Nephron (organoid): ENCODE measurements at regions not wholly inside any gene's neighbourhood (a gene's known extent, or its start where the extent isn't known, plus 50 kb on each side); places are given as distances from the start of the nearest gene placed in this dataset.
A peak's percentile ranks its signal among the peaks of the same experiment; 100 is the strongest.
"Not testable (repeated sequence)": the region's sequence is repeated elsewhere in the genome, so short reads cannot be mapped to it uniquely, and the experiment has no call there.

Experiments used
- H3K27ac Mint-ChIP-seq, 3 experiments: 2 replicates each; pipeline ENCODE4 v1.8.0; 2020; ENCODE audit warnings: mixed read lengths in 3 of 3, mild to moderate bottlenecking in 2 of 3, moderate library complexity in 1 of 3
- H3K27me3 Mint-ChIP-seq: 2 replicates; pipeline ENCODE4 v1.8.0; 2021; ENCODE audit warnings: low read depth, mild to moderate bottlenecking, moderate library complexity, mixed read lengths
- H3K36me3 Mint-ChIP-seq: 2 replicates; pipeline ENCODE4 v1.8.0; 2020; ENCODE audit warnings: low read depth, mixed read lengths
- H3K4me1 Mint-ChIP-seq: 2 replicates; pipeline ENCODE4 v1.8.0; 2020; ENCODE audit warnings: mixed read lengths
- H3K4me3 Mint-ChIP-seq, 3 experiments: 2 replicates each; pipeline ENCODE4 v1.8.0; 2020; ENCODE audit warnings: mild to moderate bottlenecking in 3 of 3, mixed read lengths in 3 of 3, moderate library complexity in 2 of 3
- H3K9me3 Mint-ChIP-seq: 2 replicates; pipeline ENCODE4 v1.8.0; 2020; ENCODE audit warnings: mixed read lengths
- TF ChIP-seq, protein P1 (sequence below), 3 experiments: fragments of 200-600 bp; sonication (generic); IDR thresholded peaks; one replicate each; pipeline ENCODE4 v1.5.0; 2021; ENCODE audit warnings: antibody characterized with exemption in 3 of 3; ENCODE audit not compliant: unreplicated experiment in 3 of 3

DNA sequence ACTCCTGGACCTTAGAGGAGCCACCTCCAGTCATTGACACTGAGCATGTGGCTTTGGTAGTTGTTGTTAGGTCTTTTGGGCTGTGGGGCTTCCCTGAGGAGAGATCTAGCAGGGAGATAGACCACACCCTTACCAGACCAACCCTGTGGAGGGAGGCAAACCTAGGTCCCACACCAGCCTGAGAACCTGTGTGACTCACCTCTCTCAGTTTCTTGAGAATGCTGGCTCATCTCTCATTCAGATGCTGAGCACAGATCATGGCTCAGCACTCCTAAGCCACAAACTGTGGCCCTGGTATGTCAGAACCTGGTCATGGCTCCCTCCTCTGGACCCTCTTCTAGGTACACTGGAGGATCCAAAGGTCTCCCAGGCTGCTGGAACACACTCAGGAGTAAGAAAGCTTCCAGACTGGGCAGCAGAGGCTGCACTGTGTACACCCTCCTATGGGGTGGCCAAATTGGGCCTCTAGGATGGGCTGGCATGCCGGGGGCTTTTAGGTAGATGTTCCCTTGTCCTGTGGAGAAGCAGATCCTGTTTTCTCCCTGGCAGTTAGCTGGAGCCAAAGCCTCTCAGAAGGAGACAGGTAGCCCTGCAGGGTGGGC, 1294.5 kb downstream of the KHDRBS2 start:
- Mint-ChIP-seq H3K36me3 (no peaks in the 10 kb centered on the region), H3K4me3 (no peak overlapping the region), H3K4me1 (no peaks in the 10 kb centered on the region), H3K9me3 (peaks cover 15% of the 10 kb centered on the region), H3K27ac (no peak overlapping the region), H3K27me3 (no peaks in the 10 kb centered on the region)
- TF ChIP-seq, protein P1, sequence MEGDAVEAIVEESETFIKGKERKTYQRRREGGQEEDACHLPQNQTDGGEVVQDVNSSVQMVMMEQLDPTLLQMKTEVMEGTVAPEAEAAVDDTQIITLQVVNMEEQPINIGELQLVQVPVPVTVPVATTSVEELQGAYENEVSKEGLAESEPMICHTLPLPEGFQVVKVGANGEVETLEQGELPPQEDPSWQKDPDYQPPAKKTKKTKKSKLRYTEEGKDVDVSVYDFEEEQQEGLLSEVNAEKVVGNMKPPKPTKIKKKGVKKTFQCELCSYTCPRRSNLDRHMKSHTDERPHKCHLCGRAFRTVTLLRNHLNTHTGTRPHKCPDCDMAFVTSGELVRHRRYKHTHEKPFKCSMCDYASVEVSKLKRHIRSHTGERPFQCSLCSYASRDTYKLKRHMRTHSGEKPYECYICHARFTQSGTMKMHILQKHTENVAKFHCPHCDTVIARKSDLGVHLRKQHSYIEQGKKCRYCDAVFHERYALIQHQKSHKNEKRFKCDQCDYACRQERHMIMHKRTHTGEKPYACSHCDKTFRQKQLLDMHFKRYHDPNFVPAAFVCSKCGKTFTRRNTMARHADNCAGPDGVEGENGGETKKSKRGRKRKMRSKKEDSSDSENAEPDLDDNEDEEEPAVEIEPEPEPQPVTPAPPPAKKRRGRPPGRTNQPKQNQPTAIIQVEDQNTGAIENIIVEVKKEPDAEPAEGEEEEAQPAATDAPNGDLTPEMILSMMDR (IDR thresholded peaks at IDR 0.05; ENCODE audit: unreplicated experiment in 3 of 3) = no peak

DNA sequence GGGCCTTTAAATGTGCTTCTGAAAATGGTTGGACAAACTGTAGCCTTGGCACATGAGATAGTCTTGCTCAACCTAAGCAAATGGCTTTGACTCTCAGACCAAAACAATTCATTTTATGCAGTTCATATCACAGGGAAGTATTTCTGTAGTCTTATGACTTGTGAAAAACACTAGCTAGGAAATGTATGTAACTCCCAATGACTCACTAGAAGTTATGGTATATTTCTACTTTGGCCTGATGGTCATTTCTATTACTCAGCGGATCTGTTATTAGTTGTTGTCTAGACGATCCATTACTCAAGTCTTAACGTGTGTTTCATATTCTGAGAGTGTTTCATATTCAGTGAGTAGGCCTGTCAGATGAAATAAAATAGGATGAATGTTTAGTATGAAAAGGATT, 1333.5 kb downstream of the KHDRBS2 start:
- Mint-ChIP-seq H3K4me3 (no peak overlapping the region), H3K27ac (no peak overlapping the region), H3K4me1 (no peaks in the 10 kb centered on the region), H3K27me3 (no peaks in the 10 kb centered on the region), H3K36me3 (no peaks in the 10 kb centered on the region), H3K9me3 (no peaks in the 10 kb centered on the region)
- TF ChIP-seq, protein P1 (IDR thresholded peaks at IDR 0.05; ENCODE audit: unreplicated experiment in 3 of 3) = no peak

DNA sequence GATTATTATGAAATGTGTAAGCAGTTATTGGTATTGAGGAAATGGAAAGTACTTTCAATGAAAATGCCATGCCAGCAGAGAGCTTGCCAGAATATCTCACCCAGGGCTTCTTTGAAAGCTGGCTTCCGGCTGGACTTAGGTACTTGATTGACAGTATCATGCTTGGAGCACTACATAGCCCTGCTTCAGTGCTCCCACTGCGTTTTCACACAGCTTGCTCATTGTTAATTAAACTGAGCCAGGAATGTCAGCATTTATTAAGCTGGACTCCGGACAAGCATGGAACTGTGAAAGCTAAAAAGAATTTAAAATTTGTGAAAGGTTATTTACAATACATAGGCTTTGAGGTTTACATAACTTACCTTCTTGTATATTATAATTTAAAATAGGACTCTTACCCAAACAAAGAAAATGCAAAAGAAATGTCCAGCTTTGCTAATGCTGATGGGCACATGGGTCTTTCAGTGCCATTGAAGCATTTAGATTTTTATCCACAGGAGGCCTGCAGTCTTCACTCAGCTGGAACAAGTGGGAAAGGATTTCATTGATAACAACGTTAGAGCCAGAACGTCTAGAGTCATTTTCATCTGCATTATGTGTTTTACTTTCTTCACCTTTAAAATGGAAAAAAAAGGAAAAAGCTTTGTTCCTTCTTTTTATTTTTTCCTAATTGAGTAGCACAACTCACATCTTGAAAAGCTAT, 1335.7 kb downstream of the KHDRBS2 start:
- not testable (repeated sequence) for H3K27ac Mint-ChIP-seq, H3K9me3 Mint-ChIP-seq, H3K36me3 Mint-ChIP-seq, H3K4me1 Mint-ChIP-seq, H3K4me3 Mint-ChIP-seq, H3K27me3 Mint-ChIP-seq

DNA sequence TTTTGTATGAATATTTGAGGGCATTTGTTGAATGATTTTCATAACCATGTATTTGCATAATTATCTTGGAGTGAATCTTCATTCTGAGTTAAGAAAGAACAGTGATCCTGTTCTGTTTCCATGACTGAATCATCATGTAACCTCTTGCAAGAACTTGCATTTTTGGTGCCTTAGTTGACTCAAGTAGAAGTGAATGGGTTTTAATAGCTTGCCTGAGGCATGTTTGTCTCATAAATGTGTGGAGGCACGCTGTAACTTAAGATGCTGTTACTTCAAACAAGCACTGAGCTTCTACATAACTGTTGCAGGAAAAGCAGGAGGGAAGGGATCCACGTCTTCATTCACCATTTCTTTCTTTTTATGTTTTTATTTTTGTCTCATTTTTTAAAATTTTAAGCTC, 1338.6 kb downstream of the KHDRBS2 start:
- H3K4me1 Mint-ChIP-seq, H3K4me3 Mint-ChIP-seq, H3K36me3 Mint-ChIP-seq, H3K27me3 Mint-ChIP-seq, H3K9me3 Mint-ChIP-seq: not testable (repeated sequence)
- peak overlapping the region in 1 of 3 experiments; percentile 33 for H3K27ac Mint-ChIP-seq

DNA sequence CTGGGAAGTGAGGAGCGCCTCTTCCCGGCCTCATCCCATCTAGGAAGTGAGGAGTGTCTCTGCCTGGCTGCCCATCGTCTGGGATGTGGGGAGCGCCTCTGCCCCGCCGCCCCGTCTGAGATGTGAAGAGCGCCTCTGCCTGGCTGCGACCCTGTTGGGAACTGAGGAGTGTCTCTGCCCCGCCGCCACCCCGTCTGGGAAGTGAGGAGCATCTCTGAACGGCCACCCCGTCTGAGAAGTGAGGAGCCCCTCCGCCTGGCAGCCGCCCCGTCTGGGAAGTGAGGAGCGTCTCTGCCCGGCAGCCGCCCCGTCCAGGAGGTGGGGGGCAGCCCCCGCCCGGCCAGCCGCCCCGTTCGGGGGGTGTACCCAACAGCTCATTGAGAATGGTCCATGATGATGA, 1341.2 kb downstream of the KHDRBS2 start:
- H3K36me3 Mint-ChIP-seq, H3K9me3 Mint-ChIP-seq, H3K27me3 Mint-ChIP-seq, H3K4me1 Mint-ChIP-seq, H3K4me3 Mint-ChIP-seq, H3K27ac Mint-ChIP-seq: not testable (repeated sequence)

DNA sequence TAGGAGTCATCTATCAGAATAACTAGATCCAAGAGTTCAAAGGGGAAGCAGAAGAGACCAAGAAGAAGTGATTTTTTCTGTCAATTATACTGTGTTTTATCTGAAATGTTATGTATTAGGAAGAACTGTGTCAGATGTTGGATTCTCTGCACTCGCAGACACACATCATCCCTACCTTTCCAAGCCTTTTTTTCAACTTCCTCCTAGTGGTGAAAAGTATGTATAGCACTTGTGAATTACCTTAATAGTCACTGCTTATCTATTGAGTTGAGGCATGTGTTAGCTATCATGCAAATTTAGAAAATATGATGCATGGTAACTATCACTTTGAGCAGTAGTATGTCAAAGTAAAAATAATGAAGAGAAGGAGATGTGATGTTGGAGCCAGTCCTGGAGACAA, 1350.1 kb downstream of the KHDRBS2 start:
- H3K27me3 Mint-ChIP-seq, H3K27ac Mint-ChIP-seq, H3K36me3 Mint-ChIP-seq, H3K4me3 Mint-ChIP-seq, H3K4me1 Mint-ChIP-seq, H3K9me3 Mint-ChIP-seq: not testable (repeated sequence)
- TF ChIP-seq, protein P1 (IDR thresholded peaks at IDR 0.05; ENCODE audit: unreplicated experiment in 3 of 3) = peak in 2 of 3 experiments; percentile 8 to 19

DNA sequence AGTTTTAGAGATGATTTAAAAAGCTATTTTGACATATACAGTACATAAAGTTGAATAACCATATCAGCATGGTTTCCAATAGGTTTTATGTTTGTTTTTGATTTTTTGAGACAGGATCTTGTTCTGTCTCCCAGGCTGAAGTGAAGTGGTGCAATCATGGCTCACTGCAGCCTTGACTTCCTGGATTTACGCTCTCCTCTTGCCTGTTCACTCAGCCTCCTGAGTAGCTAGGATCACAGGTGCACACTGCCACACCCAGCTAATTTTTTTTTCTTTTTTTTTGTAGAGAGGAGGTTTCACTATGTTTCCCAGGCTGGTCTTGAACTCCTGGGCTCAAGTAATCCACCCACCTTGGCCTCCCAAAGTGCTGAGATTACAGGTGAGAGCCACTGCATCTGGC, 1366.4 kb downstream of the KHDRBS2 start:
- H3K27ac Mint-ChIP-seq, H3K9me3 Mint-ChIP-seq, H3K4me1 Mint-ChIP-seq, H3K4me3 Mint-ChIP-seq, H3K27me3 Mint-ChIP-seq, H3K36me3 Mint-ChIP-seq: not testable (repeated sequence)

DNA sequence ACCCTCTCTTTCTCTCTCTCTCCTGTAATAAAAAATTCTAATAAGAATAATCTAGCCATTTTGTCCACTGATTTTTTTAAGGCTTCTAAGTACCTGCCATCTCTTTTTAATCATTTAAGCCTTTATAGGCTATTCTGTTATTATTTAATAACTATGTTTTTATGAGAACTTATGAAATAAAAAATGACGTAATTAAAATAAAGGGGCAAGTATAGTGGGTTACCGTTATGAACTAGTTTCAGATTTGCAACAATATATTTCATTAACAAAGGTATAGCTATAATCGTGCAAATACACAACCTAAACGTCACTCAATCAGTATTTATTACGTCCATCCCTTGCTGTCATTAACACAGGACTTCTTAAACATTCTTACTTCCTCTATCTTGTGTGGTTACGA, 1382.2 kb downstream of the KHDRBS2 start:
- H3K4me3 Mint-ChIP-seq, H3K27ac Mint-ChIP-seq, H3K36me3 Mint-ChIP-seq: not testable (repeated sequence)

DNA sequence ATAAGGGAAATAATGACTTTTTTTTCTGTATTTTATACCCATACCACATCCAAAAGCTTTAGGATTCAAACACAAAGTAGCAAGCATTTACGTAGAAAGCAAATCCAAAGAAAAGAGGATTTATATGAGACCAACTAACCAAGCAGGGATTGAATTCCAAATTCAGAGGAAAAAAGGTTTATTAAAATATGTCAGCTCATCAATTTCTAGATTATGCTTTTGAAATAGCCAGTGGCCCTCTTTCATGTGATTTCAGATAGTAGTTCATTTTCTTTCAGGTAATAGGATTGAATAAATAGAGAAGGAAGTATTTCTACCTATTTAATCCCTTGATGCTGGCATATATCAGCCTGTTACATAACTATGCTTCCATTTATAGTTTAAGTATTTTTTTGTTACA, 1392.7 kb downstream of the KHDRBS2 start:
- not testable (repeated sequence) for H3K4me3 Mint-ChIP-seq, H3K4me1 Mint-ChIP-seq, H3K27me3 Mint-ChIP-seq, H3K27ac Mint-ChIP-seq, H3K36me3 Mint-ChIP-seq, H3K9me3 Mint-ChIP-seq

More for the DNA sequence above, 1382.2 kb downstream of the KHDRBS2 start:
- not testable (repeated sequence) for H3K27me3 Mint-ChIP-seq, H3K9me3 Mint-ChIP-seq, H3K4me1 Mint-ChIP-seq
